ENCODE measurements at regions not wholly inside any gene's neighbourhood (a gene's known extent, or its start where the extent isn't known, plus 50 kb on each side); places are given as distances from the start of the nearest gene placed in this dataset.

DNA sequence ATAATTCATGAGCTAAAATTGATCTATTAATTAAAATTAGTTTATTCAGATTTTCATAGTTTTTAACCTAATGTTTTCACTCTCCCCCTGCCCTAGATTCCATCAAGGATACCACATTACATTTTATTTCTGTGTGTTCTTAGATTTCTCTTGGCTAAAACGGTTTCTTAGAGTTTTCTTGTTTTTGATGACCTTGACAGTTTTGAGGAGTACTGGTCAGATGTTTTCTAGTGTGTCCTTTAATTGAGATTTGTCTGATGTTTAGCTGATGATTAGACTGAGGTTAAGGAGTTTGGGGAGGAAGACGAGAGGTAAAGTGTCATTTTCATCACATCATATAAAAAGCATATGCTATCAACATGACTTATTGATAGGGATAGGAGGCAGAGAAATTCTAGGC lies 475.9 kb downstream of the SQOR start:
- H3K27me3 Mint-ChIP-seq (ENCODE audit: low read depth): no peaks in the 10 kb centered on the region
- H3K79me1 ChIP-seq (ENCODE audit: insufficient read depth, low read depth, low read length, poor library complexity, severe bottlenecking): no peaks in the 10 kb centered on the region
- no peaks in the 10 kb centered on the region for H3K9me3 ChIP-seq (ENCODE audit: control insufficient read depth, low read depth, low read length)
- H2BK120ac ChIP-seq (ENCODE audit: low read depth, low read length, poor library complexity, severe bottlenecking): no peak overlapping the region
- H3K27me3 ChIP-seq (ENCODE audit: insufficient read depth, low read length): no peaks in the 10 kb centered on the region
- no peak overlapping the region for H2BK15ac ChIP-seq (ENCODE audit: low read depth, low read length)
- no peaks in the 10 kb centered on the region for H4K20me1 ChIP-seq (ENCODE audit: control insufficient read depth, insufficient read depth, insufficient read length)
- no peak overlapping the region for H3K4ac ChIP-seq (ENCODE audit: low read depth, low read length)
- no peak overlapping the region for H4K91ac ChIP-seq (ENCODE audit: insufficient read length, low read depth, low read length)
- H4K8ac ChIP-seq (replicated peaks; ENCODE audit: insufficient read length, low read depth, low read length): no peak overlapping the region
- no peak overlapping the region for H3K56ac ChIP-seq (ENCODE audit: insufficient read length, low read depth, low read length)
- H3K27ac Mint-ChIP-seq: no peak overlapping the region
- H3K18ac ChIP-seq (ENCODE audit: insufficient read length, low read depth, low read length): no peak overlapping the region
- H2BK20ac ChIP-seq (ENCODE audit: low read depth, low read length, poor library complexity, severe bottlenecking): no peak overlapping the region
- no peaks in the 10 kb centered on the region; a peak in 1 of 4 replicates for H3K4me1 Mint-ChIP-seq
- H3K79me2 ChIP-seq (ENCODE audit: insufficient read depth, low read length): no peaks in the 10 kb centered on the region
- H3K27ac ChIP-seq (ENCODE audit: insufficient read length, low read depth, low read length): no peak overlapping the region
- WGBS (ENCODE audit: extremely low coverage, insufficient read length, low lambda C conversion rate): no CpG with 5 or more reads among the region's 2 CpGs
- H3K9me3 Mint-ChIP-seq: peaks cover 6 to 8% of the 10 kb centered on the region in 2 experiments; a peak in 3 of 5 replicates
- no peaks in the 10 kb centered on the region for H3K36me3 Mint-ChIP-seq (ENCODE audit: insufficient read depth in 1 of 3, low read depth in 3 of 3)
- no peak overlapping the region for H3K23ac ChIP-seq (ENCODE audit: insufficient read length, low read depth, low read length)
- no peak overlapping the region for H2BK12ac ChIP-seq (ENCODE audit: insufficient read length, low read depth, low read length)
- no peak overlapping the region for H3T11ph ChIP-seq (ENCODE audit: low read length)
- H3K14ac ChIP-seq (ENCODE audit: insufficient read depth, low read length): no peak overlapping the region
- H3K9ac ChIP-seq (ENCODE audit: extremely low read depth, insufficient read length, low read length): no peak overlapping the region
- H2AK5ac ChIP-seq (ENCODE audit: insufficient read length, low read length): no peak overlapping the region
- no peak overlapping the region for H2AFZ ChIP-seq (ENCODE audit: low read length)
- no peaks in the 10 kb centered on the region for H3K23me2 ChIP-seq (ENCODE audit: insufficient read length, low read depth, low read length, poor library complexity, severe bottlenecking)
- no peak overlapping the region for H4K5ac ChIP-seq (ENCODE audit: insufficient read length, low read depth, low read length)
- DNase-seq: no peak
- H2BK5ac ChIP-seq (ENCODE audit: insufficient read length, low read length): no peak overlapping the region
- no peak overlapping the region for H3K4me3 Mint-ChIP-seq
- TF ChIP-seq CTCF (conservative IDR thresholded peaks at IDR 0.05): no peak
- no peak overlapping the region for H3K4me2 ChIP-seq (ENCODE audit: insufficient read depth, insufficient read length, low read length)
- no peaks in the 10 kb centered on the region for H3K4me1 ChIP-seq (ENCODE audit: insufficient read depth, low read length)

Data from H9 (cell line).